GM21529 (cell line): ENCODE measurements at regions not wholly inside any gene's neighbourhood (a gene's known extent, or its start where the extent isn't known, plus 50 kb on each side); places are given as distances from the start of the nearest gene placed in this dataset.
"Not testable (repeated sequence)": the region's sequence is repeated elsewhere in the genome, so short reads cannot be mapped to it uniquely, and the experiment has no call there.

Source experiments
- ATAC-seq: cut with Tn5 transposase; IDR thresholded peaks from one replicate; pipeline ENCODE4 v1.9.1; 2021; ENCODE audit not compliant: unreplicated experiment

DNA sequence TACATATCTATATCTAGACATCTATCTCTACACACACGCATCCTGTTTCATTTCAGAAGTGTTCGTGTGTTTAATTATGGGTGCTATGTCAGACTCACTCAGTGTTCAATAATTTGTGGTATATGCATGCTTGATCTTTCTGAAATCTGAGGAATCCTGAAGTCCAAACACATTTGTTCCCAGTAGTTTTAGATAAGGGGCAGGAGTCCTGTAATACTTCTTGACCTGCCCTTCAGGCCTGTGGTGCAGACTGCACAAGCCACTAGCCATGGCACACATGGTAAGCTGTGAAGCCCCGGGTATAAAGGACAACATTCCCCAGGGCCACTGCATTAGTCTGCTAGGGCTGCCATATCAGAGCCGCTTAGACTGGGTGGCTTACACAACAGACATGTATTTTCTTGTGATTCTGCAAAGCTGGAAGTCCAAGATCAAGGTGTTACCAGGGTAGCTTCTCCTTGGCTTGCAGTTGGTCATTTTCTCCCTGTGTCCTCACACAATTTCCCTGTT, 267.2 kb downstream of the RHOU start:
- no peak for ATAC-seq

GRCh38 chr1:229003233-229004031, 267.5 kb upstream of the RAB4A start:
- ATAC-seq, result no peak

DNA sequence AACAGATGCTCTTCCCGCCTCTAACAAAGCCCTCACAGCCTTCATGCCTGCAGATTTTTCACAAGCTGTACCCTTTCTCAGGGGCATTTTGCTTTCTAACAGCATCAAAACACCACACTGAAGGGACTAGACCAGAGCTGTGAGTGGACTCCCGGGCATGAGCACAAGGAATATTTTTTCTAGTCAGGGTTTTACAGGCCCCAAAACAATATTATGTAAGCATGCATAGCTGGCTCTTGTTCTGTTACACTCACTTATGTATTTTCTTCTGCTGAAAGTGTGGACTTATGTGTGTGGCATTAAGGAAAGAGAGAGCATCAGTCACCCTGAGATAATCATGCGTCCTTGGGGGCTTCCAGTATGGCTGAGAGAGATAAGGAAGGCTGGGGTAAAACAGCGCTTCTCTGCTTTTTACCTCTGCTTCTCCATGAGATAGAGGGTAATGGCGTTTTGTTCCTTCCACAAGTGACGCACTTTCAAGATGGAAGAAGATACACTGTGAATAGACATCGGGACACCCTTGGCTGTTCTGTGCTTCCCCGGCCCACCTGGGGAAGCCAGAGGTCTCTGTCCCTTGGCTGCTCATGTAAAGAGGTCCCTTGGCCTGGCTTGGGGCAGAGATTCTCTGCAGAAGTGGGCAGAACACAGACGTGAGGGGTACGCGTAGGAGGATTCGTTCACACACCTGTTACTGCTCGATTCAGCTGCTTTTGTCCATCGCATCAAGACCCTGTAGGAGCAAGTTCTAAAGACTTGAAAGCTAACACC, 266.7 kb upstream of the RAB4A start:
- ATAC-seq, result no peak

DNA sequence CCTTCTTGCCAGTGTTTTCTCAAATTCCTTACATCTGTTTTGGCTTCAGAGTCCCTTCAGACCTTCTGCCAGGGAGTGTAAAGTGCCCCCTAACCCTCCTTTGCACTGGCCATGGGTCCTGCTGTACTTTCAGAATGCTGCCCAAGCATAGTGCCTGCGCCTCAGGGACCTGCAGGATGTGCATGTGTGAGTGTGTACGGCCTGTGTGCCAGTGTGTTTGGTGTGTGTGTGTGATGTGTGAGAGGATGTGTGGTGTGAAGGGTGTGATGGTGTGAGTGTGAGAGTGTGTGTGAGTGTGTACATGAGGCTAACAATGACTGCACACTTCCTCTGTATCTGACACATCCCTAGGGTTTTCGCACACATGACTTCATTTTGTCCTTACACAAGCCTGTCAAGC, 265.8 kb upstream of the RAB4A start:
- no peak for ATAC-seq

DNA sequence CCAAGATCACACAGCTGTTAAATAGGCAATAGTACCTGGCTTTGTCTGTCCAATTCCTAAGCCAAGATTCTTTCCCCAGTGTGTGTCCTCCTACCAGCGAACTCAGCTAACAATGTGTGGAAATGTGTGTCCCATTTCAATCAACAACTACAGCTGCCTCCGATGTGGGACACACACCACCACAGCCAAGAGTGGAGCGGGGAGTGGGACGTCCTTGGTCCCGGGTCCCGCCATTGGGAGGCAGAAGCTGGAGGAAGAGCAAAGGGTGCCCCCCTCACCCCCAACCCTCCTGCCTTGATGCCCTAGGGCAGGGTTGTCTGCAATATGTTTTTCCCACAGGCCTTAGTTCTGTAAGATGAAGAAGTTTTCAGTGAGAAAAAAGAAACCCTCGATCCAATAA, 265.4 kb upstream of the RAB4A start:
- no peak for ATAC-seq

DNA sequence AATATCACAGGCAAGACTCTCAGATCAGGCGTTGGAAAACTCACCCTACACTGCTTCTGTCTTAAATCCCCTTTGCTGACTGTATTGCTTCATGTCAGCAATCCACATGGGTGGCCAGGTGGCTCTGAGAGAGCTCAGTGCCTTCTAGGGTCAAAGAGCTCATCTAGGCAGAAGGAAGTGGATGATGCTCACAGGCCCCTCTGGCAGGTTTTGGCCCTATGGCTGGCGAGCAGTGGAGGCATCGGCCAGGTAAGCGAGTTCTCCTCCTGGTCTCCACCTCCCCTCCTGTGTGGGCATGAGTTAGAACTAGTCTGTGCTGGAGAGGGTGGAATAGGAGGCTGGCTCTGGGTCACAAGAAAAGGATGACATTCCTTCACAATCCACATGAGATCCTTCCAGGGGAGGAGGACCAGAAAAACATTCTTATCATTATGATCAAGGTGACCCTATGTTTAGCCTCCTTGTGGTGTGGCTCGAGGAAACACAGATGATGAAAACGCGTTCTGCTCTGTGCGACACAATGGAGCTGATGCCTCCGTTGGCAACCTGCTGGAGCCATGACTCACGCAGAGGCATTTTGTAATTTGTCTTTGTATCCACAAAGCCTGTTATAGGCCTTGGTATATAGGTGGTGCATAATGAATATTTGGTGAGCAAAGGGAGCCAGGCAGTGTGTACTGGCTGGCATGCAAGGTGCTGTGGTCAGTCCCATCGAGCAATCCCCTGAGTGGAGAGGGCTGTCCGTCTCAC, 264.6 kb upstream of the RAB4A start:
- ATAC-seq, result no peak

- no peak for ATAC-seq
Measured at GRCh38 chr1:229007167-229007566, 263.7 kb upstream of the RAB4A start.

- no peak for ATAC-seq
Measured at GRCh38 chr1:229007701-229008100, 263.2 kb upstream of the RAB4A start.

DNA sequence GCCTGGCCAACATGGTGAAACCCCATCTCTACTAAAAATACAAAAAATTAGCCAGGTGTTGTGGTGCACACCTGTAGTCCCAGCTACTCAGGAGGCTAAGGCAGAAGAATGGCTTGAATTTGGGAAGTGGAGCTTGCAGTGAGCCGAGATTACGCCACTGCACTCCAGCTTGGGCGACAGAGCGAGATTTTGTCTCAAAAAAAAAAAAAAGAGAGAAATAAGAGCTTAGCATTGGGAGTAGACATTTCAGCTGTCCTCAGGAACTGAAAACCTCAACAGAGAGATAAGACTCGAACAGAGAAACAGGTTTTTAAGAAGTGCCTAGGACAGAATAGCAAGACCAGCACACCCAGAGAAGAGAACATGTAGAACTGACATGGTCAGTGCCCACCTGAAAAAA, 262.6 kb upstream of the RAB4A start:
- not testable (repeated sequence) for ATAC-seq

GRCh38 chr1:229011022-229011421, 259.9 kb upstream of the RAB4A start:
- ATAC-seq, result no peak

DNA sequence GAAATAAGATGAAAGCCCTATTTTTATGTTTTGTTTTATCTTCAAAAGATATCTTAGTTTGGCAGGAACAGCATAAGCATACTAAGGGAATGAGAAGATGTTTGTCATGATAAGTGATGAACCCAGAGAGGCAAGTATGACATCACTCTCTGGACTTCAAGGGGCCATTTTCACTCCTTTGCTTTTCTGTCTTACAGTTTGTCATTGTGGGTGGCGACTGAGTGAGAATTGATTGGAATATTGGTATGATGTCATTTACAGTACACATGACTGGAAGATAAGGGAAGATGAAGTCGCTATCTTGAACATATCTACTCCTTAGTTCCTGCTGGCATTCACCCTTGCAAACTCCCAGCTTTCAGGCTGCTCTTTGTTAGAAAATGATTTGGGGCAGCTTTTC, 258.1 kb upstream of the RAB4A start:
- no peak for ATAC-seq

DNA sequence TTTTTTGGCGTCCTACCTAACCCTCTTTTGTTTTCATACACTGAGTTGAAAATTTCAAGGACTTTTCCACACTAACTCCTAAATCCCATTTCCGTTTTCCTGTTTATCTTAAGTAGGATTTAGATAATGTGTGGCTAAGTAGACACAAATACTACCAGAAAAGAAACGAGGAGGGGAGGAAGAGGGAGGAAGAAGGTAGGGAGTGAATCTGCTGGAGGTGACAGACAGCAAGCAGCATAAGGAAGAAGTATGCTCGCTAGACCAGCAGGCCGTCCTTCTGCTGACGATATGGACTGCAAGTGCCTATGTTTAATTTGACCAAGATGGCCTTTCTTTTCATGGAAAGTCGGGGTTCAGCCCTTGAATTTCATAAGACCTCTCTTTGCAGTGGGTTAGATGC, 256.9 kb upstream of the RAB4A start:
- ATAC-seq, result no peak

DNA sequence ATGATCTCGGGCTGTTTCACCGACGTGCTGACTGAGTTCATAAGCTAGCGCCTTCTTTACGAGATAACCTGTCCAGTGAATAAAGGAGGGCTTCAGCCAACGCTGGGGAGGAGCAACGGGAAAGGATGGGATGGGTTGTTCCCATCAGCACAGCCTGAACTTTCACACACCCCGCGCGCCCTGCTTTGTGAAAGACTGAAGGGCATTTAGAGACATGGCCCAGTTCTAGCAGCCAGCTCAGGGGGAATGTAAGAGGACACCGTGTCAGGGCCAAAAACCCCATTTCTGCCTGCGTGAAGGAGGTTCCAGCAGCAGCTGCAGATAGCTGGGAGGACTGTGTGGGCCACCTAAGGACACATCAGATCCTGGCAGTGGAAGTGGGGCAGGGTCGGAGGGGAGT, 255.1 kb upstream of the RAB4A start:
- ATAC-seq, result no peak

- no peak for ATAC-seq
Measured at GRCh38 chr1:229017091-229017490, 253.8 kb upstream of the RAB4A start.

DNA sequence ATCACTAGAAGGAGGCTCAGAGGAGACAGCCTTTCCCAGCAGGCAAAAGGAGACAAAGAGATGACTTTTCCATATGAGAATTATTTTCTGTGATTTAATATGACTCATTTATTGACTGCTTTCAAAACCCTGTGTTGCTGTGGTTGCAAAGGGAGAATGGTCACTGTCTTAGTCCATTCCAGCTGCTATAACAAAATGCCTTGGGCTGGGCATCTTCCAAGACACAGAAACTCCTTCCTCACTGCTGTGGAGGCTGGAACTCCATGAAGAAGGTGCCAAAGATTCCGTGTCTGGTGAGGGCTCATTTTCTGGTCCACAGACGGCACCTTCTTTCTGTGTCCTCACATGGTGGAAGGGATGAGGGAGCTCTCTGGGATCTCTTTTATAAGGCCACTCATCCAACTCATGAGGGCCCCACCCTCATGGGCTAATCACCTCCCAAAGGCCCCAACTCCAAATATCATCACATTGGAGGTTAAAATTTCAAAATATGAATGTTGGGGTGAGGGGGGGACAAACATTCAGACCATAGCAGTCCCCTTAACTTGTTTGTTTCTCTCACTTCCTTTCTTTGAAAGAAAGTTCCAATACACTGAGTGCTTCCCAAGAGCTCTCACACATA, 252.1 kb upstream of the RAB4A start:
- no peak for ATAC-seq

DNA sequence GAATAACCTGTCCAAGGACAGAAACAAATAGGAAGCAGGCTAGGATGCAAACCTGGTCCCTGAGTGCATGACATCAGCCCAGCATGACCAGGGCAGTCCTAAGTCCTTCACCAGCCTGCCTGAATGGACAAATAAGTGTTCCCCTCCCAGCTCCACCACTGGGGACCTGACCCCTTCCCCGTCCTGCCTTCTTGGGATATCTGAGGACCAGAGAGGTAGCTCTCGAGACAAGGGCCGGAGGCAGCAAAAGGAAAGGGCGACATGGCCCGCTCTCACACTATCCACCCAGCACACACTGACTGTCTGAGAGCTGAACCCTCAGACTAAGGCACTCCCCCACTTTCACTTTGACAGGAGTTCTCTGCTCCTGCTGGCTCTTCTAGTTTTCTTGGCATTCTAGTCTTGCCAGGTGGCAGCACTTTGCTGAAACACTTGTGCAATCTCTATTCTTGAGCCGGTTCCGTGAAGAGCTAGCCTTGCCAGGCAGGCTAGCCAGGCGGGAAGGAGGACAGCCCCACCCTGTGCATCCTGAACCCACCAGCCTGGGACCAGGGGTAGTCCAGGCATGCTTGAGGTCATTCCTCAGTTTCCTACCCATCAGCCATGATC, 251.1 kb upstream of the RAB4A start:
- no peak for ATAC-seq

GRCh38 chr1:229021034-229021433, 249.9 kb upstream of the RAB4A start:
- ATAC-seq, result not testable (repeated sequence)

DNA sequence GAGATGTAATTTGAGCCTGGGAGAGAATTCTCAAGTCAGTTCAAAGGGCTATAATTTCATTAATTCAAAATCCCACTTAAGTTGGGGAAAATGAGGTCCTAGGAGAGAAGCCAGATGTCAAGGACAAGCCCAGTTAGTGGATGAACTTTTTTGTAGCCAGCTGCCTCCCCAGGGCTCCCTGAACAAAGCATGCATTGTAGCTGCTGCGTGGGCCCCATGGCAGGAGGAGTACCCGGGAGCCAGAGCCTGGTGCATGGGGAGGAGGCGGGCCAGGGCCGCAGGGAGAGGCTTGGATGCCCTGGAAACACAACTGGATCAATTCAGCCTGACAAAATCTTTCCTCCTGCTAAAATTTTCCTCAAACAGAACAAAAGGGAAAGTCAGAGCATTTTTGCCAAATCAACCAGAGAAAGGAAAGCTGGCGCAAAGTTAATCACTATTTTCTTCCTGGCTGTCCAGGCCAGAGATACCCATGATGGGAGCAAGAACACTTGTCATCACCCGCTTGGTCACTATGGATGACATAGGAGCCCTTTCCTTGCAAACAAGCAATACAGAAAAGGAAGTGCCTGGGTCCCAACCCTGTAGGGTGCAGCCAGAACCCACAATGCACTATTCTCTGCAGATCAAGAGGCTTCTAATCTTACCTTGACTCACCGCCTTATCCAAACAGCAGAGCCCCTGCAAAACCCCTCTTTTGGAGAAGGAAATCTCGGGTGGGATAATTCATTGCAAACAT, 248.1 kb upstream of the RAB4A start:
- ATAC-seq, result no peak

GRCh38 chr1:229023651-229024300, 247.1 kb upstream of the RAB4A start:
- ATAC-seq, result no peak
